ENCODE measurements at regions not wholly inside any gene's neighbourhood (a gene's known extent, or its start where the extent isn't known, plus 50 kb on each side); places are given as distances from the start of the nearest gene placed in this dataset.

GRCh38 chr4:186878203-186878776 lies 154.6 kb upstream of the FAT1 start:
- DNase-seq (ENCODE audit: low spot score): peak; percentile 82

GRCh38 chr4:186881521-186882220 lies 158.0 kb upstream of the FAT1 start:
- DNase-seq (ENCODE audit: low spot score): no peak
- in situ Hi-C loops (cut with HindIII; ENCODE audit: low sequenced_read_pairs): no loop called here

More at GRCh38 chr4:186878203-186878776, 154.6 kb upstream of the FAT1 start:
- in situ Hi-C loops (cut with HindIII; ENCODE audit: low sequenced_read_pairs): no loop called here

DNA sequence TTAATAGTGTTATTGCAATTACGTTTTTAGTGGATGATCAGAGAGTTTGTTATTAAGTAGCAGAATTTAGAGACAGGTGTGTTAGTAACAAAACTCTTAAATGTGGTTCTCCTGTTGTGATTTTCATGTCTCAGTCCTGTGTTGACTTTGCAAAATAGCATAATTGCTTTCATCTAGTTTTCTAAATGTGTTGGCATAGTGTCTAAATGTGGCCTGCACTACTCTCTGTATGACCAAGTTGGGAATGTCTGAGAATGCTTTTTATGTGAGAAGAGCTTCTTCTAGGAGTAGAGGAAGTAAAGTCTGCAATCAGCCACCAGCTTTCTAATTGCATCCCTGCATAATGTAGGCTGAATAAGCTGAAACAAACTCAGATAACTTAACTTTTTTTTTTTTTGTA lies 158.6 kb upstream of the FAT1 start:
- in situ Hi-C loops (cut with HindIII; ENCODE audit: low sequenced_read_pairs): no loop called here
- no peak for DNase-seq (ENCODE audit: low spot score)

GRCh38 chr4:186885289-186885688 lies 161.6 kb upstream of the FAT1 start:
- in situ Hi-C loops (cut with HindIII; ENCODE audit: low sequenced_read_pairs): no loop called here
- DNase-seq (ENCODE audit: low spot score): no peak

DNA sequence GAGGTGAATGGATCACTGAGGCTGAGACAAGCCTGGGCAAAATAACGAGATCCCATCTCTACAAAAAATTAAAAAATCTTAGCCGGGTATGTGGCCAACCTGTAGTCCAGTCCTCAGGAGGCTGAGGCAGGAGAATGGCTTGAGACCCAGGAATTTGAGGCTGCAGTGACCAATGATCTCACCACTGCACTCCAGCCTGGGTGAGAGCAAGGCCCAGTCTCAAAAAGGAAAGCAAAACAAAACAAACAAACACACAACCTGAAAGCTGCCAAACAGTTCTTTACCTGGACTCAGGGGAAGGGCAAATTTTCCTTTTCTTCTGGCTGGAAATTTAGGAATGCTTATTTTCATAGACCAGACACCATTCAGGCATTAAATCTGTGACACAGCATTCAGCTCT lies 163.1 kb upstream of the FAT1 start:
- in situ Hi-C loops (cut with HindIII; ENCODE audit: low sequenced_read_pairs): no loop called here

DNA sequence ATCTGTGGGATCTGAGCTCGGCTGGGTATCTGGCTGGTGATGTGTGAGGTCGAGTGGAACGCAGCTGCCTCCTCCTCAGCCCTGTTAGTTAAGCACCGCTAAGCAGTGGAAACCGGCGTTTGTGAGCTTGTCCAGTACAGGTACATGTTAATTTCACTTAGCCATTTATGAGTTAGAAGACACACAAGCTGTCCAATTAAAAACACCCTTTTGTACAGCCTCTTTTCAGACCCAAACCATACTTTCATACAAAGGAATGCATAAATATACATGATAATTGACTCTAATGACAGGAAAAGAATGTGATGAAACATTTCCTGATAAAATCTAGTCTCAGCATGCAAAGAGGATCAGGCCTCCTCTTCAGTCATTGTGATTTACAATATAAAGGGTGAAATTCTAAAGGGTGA lies 163.6 kb upstream of the FAT1 start:
- in situ Hi-C loops (cut with HindIII; ENCODE audit: low sequenced_read_pairs): no loop called here
- peak; percentile 8 for DNase-seq (ENCODE audit: low spot score)

More for the DNA sequence above, 163.1 kb upstream of the FAT1 start:
- no peak for DNase-seq (ENCODE audit: low spot score)

GRCh38 chr4:186887752-186888151 lies 164.1 kb upstream of the FAT1 start:
- DNase-seq (ENCODE audit: low spot score): no peak
- in situ Hi-C loops (cut with HindIII; ENCODE audit: low sequenced_read_pairs): no loop called here

DNA sequence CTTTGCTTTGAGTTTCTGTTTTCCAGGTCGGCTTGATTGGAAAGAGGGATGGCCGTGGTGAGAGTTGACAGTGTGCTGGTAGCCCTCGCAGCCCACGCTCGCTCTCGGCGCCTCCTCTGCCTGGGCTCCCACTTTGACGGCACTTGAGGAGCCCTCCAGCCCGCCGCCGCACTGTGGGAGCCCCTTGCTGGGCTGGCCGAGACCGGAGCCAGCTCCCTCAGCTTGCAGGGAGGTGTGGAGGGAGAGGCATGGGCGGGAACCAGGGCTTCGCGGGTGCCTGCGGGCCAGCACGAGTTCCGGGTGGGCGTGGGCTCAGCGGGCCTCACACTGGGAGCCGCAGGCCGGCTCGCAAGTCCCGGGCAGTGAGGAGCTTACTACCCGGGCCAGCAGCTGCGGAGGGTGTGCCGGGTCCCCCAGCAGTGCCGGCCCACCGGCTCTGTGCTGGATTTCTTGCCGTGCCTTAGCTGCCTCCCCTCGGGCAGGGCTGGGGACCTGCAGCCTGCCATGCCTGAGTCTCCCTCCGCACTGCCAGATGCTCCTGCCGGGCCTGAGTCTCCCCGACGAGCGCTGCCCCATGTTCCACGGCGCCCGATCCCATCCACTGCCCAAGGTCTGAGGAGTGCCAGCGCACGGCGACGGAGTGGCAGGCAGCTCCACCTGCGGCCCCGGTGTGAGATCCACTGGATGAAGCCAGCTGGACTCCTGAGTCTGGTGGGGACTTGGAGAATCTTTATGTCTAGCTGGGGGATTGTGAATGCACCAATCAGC lies 166.4 kb upstream of the FAT1 start:
- no peak for DNase-seq (ENCODE audit: low spot score)
- in situ Hi-C loops (cut with HindIII; ENCODE audit: low sequenced_read_pairs): no loop called here

GRCh38 chr4:186891859-186892486 lies 168.3 kb upstream of the FAT1 start:
- in situ Hi-C loops (cut with HindIII; ENCODE audit: low sequenced_read_pairs): no loop called here
- DNase-seq (ENCODE audit: low spot score): no peak

GRCh38 chr4:186898367-186898766 lies 174.7 kb upstream of the FAT1 start:
- in situ Hi-C loops (cut with HindIII; ENCODE audit: low sequenced_read_pairs): no loop called here
- DNase-seq (ENCODE audit: low spot score): no peak

DNA sequence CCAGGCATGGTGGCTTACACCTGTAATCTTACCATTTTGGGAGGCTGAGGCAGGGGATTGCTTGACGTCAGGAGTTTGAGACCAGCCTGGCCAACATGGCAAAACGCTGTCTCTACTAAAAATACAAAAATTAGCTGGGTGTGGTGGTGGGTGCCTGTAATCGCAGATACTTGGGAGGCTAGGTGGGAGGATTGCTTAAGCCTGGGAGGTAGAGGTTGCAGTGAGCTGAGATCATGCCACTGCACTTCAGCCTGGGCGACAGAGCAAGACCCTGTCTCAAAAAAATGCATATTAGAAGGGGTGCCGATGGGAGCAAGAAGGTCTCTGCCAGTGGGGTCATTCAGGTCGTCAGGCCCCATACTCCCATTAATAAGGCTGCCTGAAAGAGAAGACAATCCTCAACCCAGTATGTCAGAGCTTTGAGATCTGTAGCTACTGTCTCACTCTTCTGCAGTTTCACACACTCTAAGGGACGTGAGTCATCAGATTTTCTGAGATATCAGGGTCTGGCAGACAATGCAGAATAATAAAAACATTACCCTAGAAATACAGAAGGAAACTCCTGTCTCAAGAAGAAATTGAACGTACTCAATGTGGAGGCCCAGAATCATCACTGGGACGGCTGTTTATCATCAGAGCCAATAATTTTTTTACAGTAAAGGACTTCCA lies 176.7 kb upstream of the FAT1 start:
- in situ Hi-C loops (cut with HindIII; ENCODE audit: low sequenced_read_pairs): no loop called here
- no peak for DNase-seq (ENCODE audit: low spot score)

GRCh38 chr4:186900984-186901383 lies 177.3 kb upstream of the FAT1 start:
- in situ Hi-C loops (cut with HindIII; ENCODE audit: low sequenced_read_pairs): no loop called here

DNA sequence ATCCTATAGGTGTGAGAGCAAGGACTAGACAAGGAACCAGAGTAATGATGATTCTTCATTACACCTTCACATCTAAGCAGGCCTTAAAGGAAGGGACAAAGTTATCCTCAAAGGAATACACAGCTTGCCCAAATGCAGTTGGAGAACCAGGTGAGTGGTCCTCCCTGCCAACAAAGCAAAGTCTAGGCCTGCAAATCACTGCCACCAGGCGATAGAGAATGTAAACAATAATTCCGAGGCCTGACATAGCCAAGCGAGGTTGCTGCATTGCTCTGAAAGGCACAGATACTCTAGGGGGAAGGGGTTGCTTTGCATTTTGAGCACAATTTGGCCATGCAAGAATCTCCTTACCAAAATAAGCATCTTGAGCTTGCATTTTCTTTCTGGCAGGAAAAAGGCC lies 178.2 kb upstream of the FAT1 start:
- in situ Hi-C loops (cut with HindIII; ENCODE audit: low sequenced_read_pairs): no loop called here
- no peak for DNase-seq (ENCODE audit: low spot score)

More at GRCh38 chr4:186900984-186901383, 177.3 kb upstream of the FAT1 start:
- DNase-seq (ENCODE audit: low spot score): no peak

DNA sequence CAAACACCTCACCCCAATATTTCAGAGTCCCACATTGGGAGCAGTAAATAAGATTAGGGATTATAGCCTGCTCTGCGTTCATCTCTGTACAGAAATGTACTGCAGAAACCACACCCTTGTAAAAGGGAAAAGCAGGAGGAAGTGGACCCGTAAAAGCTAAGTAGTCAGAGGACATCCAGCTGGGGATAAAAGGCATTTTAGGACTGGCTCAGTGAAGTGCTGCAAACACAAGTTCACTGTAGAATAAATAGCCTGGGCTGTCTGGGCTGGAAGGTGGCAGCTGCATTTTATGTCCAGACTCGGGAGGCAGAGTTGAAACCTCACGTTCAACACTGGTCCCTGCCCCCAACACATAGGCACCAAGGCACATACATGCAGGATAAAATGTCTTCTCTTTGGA lies 178.7 kb upstream of the FAT1 start:
- in situ Hi-C loops (cut with HindIII; ENCODE audit: low sequenced_read_pairs): no loop called here
- DNase-seq (ENCODE audit: low spot score): no peak

DNA sequence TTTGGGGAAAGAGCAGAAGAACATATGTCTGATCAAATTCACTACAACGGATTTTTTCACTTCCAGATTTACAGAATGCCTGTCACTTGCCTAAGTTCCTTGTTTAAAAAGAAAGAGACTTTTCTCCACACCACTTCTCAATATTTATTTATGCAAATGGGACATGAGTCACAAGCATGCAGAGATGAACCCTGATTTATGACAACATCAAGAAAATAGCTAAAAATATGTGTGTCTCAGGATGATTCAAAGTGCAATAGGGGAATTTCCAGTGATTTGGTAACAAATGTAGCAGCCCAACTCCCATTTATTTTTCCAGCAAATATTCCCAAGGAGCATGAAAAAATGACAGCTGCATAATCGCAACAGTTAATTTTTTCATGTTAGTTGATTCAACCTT lies 180.4 kb upstream of the FAT1 start:
- in situ Hi-C loops (cut with HindIII; ENCODE audit: low sequenced_read_pairs): no loop called here
- no peak for DNase-seq (ENCODE audit: low spot score)

GRCh38 chr4:186906722-186907121 lies 183.1 kb upstream of the FAT1 start:
- DNase-seq (ENCODE audit: low spot score): no peak
- in situ Hi-C loops (cut with HindIII; ENCODE audit: low sequenced_read_pairs): no loop called here

GRCh38 chr4:186910385-186910784 lies 186.7 kb upstream of the FAT1 start:
- in situ Hi-C loops (cut with HindIII; ENCODE audit: low sequenced_read_pairs): no loop called here
- no peak for DNase-seq (ENCODE audit: low spot score)

DNA sequence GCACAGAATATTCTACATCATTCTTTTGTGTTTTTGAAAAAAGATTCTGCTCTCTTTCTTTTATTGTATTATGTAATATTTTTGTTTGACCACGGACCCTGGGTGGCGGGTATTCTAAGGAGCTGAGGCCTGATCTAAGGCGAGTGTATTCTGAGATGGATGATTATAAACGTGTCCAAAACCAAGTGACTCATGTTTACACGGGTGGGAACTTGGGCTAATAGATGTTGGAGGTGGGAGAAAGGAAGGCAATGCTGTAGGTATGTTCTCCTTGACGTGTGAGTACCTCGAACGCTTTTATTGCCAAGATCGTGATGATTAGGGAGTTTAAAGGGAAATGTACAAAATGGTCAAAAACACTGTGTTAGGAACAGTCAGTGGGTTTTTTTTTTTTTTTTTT lies 188.9 kb upstream of the FAT1 start:
- in situ Hi-C loops (cut with HindIII; ENCODE audit: low sequenced_read_pairs): no loop called here
- DNase-seq (ENCODE audit: low spot score): no peak

- DNase-seq (ENCODE audit: low spot score): no peak
- in situ Hi-C loops (cut with HindIII; ENCODE audit: low sequenced_read_pairs): no loop called here
Measured at GRCh38 chr4:186915816-186916215, 192.2 kb upstream of the FAT1 start.

GRCh38 chr4:186917136-186917535 lies 193.5 kb upstream of the FAT1 start:
- in situ Hi-C loops (cut with HindIII; ENCODE audit: low sequenced_read_pairs): no loop called here
- no peak for DNase-seq (ENCODE audit: low spot score)
